NCI-H69 (cell line): ENCODE measurements at regions not wholly inside any gene's neighbourhood (a gene's known extent, or its start where the extent isn't known, plus 50 kb on each side); places are given as distances from the start of the nearest gene placed in this dataset.
"Not testable (repeated sequence)": the region's sequence is repeated elsewhere in the genome, so short reads cannot be mapped to it uniquely, and the experiment has no call there.

Source experiments
- DNase-seq: peaks from one replicate; lab custom pipeline; 2025; lab: John Stamatoyannopoulos, UW

- no peak for DNase-seq
These were observed 80.8 kb upstream of the METRNL start for GRCh38 chr17:82998637-82999036.

DNA sequence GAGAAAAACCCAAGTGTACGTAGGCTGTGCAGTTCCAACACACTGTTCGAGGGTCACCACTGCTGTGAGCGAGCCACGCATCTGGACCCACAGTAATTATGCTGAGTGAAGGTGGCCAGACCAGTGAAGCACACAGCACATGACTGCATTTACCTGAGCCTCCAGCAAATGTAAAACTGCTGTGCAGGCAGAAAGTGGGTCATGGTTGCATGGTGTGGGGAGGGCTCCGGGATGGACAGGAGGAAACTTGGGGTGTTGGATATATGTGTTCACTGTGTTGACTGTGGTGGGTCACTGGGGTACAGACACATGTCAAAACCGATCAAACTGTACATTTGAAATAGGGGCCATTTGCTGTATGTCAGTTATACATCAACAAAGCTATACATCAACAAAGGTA, 78.7 kb upstream of the METRNL start:
- DNase-seq, result no peak

- DNase-seq, result no peak
These were observed 77.1 kb upstream of the METRNL start for GRCh38 chr17:83002118-83002805.

- DNase-seq, result no peak
These were observed 74.5 kb upstream of the METRNL start for GRCh38 chr17:83004791-83005380.

GRCh38 chr17:83005639-83006038, 73.8 kb upstream of the METRNL start:
- DNase-seq, result no peak

GRCh38 chr17:83006515-83007455, 72.6 kb upstream of the METRNL start:
- no peak for DNase-seq

DNA sequence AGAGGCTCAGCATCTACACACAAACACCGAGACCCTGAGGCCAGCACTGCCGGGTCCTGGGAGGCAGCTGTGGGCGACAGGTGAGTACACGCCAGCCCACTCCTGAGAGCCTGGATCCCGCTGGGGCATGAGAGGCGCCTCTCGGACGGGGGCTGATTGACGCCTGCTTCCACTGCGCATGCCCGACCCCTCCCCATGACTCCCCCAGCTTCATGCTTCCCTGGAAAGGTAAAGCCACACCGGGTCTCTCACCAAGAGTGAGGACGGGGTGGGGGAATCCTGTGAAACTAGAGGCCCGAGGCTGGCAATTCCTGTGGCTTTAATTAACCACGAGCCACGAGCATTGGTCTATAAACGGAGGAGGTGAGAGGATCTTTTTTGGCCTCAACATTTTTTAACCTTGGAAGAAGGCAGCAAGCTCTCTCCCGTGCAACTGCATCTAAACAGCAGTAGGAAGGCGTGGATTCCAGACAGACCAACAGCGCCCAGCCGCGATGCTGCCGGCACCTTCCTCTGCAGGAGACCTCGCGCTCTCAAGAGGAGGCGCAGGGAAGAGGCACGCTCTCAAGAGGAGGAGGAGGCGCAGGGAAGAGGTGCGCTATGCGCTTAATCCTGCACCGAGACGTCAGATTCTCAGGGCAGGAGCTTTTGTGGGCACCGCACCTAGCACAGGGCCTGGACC, 71.8 kb upstream of the METRNL start:
- peak; percentile 13 for DNase-seq

GRCh38 chr17:83008186-83008510, 71.3 kb upstream of the METRNL start:
- DNase-seq, result no peak

DNA sequence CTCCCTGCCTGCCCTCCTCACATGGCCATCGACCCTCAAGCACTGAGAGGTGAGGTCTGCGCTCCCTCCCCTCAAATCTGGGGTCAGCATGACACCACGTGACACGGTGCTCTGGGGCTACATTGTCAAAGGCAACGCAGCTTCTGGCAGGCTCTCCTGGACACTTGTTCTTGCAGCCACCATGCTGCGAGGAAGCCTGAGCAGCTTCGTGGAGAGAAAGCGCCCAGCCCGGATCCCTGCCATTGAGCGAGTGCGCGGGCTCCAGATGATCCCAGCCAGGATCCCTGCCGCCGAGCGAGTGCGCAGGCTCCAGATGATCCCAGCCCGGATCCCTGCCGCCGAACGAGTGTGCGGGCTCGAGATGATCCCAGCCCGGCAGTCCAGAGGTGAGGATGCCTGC, 70.9 kb upstream of the METRNL start:
- DNase-seq, result no peak

- no peak for DNase-seq
These were observed 69.8 kb upstream of the METRNL start for GRCh38 chr17:83009414-83010205.

- no peak for DNase-seq
These were observed 68.9 kb upstream of the METRNL start for GRCh38 chr17:83010206-83011200.

DNA sequence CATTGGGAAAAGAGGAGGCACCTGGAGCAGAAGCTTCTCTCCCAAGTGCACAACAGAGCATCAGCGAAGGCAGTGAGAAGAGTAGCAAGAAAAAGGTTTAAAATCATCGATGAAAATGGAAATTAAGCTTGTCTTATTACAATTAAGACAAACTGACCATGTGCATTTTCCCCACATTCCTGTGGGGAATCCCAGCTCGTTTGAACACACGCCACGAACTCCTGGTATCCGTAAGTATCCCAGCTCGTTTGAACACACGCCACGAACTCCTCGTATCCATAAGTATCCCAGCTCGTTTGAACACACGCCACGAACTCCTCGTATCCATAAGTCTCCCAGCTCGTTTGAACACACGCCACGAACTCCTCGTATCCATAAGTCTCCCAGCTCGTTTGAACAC, 67.7 kb upstream of the METRNL start:
- not testable (repeated sequence) for DNase-seq

DNA sequence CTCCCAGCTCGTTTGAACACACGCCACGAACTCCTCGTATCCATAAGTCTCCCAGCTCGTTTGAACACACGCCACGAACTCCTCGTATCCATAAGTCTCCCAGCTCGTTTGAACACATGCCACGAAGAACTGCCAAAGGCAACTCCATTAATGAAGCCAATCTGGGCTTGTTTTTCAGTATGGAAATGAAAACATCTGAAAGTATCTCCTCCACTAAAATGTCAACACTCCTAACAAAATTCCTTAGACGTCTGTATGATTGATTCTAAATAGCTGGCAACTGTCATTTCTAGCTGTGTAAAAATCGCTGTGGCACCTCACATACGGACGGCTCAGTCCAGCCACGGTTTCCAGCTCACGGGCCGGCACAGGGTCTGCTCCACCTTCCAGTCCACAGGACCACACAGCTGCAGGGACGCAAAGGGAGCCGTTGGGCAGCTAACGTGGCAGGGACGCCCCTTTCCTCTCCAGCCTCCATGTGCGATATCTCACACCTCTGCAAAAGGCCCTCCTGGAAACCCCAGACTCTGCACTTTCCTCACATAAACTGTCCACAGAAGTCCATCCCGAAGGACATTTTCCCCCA, 67.1 kb upstream of the METRNL start:
- no peak for DNase-seq

DNA sequence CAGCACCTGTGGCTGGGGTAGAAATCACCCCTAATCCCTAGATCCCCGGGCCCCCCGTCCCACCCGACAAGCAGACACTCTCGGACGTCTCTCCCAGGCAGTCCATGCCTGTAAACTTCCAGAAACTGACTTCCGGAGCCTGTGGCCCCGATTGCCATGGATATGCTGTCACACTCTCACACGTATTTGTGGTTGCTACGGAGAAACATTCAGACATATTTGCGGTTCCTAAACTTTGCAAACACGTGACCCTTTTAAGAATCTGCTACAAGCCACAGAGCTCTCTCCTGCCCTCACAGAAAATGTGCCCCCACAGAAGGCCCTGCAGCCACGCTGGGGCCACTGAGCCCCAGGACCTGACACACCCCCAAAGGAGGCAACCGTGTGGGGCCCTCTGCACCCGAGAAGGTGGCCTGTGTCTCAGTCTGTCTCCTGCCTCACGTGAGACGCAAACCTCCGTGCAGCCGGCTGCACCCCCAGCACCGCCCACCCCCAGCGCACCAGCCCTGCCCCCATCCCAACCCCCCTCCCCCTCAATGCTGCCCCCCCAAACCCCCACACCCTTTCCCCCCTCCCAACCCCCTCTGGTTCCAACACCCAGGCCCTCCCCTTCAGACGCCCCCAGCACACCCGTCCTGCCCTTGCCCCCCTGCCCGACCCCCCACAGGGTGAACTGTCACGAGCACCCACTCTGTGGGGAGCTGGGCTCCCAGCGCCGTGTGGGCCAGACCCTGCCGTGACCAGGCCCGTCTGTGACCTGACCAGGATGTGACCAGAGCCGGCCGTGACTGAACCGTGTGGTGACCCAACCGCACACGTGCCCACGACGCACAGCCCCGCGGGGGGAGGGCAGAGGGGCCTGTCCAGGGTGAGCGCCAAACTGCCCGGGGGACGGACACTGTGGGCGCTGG, 66.3 kb upstream of the METRNL start:
- no peak for DNase-seq

- no peak for DNase-seq
These were observed 65.7 kb upstream of the METRNL start for GRCh38 chr17:83013779-83014117.

DNA sequence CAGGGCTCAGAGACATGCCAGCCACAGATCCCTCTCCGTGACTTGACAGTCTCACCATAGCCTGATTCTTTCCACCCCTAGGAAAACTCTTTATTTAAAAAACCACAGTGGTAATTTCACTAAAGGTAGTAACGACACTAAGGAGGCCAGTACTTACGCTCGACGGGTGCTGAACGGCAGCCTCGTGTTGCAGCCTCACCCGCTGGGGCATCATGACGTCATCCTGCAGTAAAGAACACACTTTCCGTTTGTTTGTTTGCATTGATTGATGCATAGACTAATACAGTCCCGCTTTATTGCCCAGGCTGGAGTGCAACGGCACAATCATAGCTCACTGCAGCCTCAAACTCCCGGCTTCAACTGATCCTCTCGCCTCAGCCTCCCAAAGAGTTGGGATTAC, 65.1 kb upstream of the METRNL start:
- peak; percentile 13 for DNase-seq

DNA sequence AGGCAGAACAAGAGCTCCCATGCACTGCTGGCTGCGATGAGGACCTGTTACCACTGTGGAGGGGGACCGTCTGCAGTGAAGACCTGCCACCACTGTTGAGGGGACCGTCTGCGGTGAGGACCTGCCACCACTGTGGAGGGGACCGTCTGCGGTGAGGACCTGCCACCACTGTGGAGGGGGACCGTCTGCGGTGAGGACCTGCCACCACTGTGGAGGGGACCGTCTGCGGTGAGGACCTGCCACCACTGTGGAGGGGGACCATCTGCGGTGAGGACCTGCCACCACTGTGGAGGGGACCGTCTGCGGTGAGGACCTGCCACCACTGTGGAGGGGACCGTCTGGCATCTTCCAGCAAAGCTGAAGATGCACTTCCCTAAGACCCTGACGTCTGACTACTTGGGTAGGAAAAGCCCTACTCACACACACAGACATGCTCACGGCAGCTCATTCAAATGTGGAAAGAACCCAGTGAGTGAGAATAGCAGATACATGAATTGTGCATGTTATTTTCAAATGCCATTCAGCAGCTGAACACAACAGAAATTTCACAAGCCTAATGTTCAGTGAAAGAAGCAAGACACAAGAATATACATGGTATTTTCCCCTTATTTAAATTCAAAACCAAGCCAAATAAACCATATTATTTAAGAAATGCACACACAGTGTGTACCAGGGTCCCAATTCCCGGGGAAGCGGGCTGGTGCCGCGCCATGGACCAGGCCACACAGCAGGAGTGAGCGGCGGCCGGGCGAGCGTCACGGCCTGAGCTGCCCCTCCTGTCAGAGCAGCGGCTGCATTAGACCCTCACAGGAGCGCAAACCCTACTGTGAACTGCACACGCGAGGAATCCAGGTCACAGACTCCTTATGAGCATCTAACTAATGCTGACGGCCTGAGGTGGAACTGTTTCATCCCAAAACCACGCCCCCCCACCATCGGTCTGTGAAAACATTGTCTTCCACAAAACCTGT, 64.2 kb upstream of the METRNL start:
- DNase-seq, result no peak

DNA sequence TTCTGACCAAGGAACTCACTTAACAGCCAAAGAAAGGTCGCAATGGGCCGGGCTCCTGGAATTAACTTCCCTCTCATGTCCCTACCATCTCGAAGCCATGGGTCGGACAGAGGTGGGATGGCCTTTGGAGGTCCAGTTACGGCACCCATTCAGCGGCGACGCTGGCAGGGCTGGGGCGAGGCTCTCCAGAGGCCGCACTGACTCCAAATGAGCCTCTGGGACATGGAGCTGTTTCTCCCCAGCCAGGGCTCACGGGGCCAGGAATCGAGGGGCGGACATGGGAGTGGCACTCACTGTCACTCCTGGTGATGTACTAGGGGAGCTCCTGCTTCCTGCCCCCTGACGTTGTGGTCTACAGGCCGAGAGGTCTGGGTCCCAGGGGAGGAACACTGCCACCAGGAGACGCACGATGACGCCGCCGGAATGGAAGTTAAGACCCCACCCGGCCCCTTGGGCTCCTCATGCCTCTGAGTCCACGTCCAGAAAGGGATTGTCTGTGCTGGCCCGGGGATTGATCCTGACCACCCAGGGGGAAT, 60.7 kb upstream of the METRNL start:
- no peak for DNase-seq
